MM.1S (cell line): ENCODE measurements at regions not wholly inside any gene's neighbourhood (a gene's known extent, or its start where the extent isn't known, plus 50 kb on each side); places are given as distances from the start of the nearest gene placed in this dataset.

Source experiments
- EZH2 ChIP-seq: fragments of 300-600 bp; sonication (generic); optimal IDR thresholded peaks from 2 replicates; pipeline ENCODE3; 2017; ENCODE audit warnings: low read depth, mild to moderate bottlenecking, antibody characterized with exemption, low read length, mixed read lengths
- EZH2phosphoT487 ChIP-seq: fragments of 300-600 bp; sonication (generic); IDR thresholded peaks from 2 replicates; pipeline ENCODE4 v1.6.1; 2018; ENCODE audit warnings: antibody characterized with exemption, low read length
- TF ChIP-seq, protein P1 (sequence below): fragments of 300-600 bp; sonication (generic); IDR thresholded peaks from 2 replicates; pipeline ENCODE4 v1.5.1; 2016; ENCODE audit warnings: antibody characterized with exemption, low read length, mixed read lengths

DNA sequence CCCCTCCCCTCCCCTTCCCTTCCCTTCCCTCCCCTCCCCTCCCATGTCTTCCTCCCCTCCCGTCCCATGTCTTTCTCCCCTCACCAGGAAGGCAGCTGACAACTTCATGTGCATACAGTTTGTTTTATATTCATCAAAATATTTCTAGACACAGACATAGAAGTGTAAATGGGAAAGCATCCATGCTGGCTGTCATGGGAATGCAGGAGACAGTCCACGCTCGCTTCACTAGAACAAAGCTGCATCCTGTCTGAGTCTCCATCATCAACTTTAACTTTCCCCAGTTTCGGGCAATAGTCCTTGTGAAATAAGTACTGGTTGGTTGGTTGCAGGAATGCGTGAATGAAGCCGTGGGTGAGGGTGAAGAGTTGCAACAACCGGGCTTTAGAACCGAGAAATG, 226.9 kb downstream of the DCDC2C start:
- TF ChIP-seq, protein P1, sequence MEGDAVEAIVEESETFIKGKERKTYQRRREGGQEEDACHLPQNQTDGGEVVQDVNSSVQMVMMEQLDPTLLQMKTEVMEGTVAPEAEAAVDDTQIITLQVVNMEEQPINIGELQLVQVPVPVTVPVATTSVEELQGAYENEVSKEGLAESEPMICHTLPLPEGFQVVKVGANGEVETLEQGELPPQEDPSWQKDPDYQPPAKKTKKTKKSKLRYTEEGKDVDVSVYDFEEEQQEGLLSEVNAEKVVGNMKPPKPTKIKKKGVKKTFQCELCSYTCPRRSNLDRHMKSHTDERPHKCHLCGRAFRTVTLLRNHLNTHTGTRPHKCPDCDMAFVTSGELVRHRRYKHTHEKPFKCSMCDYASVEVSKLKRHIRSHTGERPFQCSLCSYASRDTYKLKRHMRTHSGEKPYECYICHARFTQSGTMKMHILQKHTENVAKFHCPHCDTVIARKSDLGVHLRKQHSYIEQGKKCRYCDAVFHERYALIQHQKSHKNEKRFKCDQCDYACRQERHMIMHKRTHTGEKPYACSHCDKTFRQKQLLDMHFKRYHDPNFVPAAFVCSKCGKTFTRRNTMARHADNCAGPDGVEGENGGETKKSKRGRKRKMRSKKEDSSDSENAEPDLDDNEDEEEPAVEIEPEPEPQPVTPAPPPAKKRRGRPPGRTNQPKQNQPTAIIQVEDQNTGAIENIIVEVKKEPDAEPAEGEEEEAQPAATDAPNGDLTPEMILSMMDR: no peak
- no peak for TF ChIP-seq EZH2
- TF ChIP-seq EZH2phosphoT487: no peak
